Fibroblast of mammary gland (primary cell): ENCODE measurements at regions not wholly inside any gene's neighbourhood (a gene's known extent, or its start where the extent isn't known, plus 50 kb on each side); places are given as distances from the start of the nearest gene placed in this dataset.

Experiments
- DNase-seq: peaks from one replicate; pipeline ENCODE4 v3.0.0-alpha.2; 2010; ENCODE audit warnings: low read depth
- H3K4me3 ChIP-seq: 2 replicates; pipeline ENCODE4 v1.5.1; 2011; ENCODE audit warnings: low read depth, mild to moderate bottlenecking, low read length, moderate library complexity; ENCODE audit not compliant: control insufficient read depth
- TF ChIP-seq, protein P1 (sequence below): conservative IDR thresholded peaks from 2 replicates; pipeline ENCODE4 v1.5.1; 2011; ENCODE audit warnings: low read depth, low read length, inconsistent platforms; ENCODE audit not compliant: control insufficient read depth, insufficient read depth

DNA sequence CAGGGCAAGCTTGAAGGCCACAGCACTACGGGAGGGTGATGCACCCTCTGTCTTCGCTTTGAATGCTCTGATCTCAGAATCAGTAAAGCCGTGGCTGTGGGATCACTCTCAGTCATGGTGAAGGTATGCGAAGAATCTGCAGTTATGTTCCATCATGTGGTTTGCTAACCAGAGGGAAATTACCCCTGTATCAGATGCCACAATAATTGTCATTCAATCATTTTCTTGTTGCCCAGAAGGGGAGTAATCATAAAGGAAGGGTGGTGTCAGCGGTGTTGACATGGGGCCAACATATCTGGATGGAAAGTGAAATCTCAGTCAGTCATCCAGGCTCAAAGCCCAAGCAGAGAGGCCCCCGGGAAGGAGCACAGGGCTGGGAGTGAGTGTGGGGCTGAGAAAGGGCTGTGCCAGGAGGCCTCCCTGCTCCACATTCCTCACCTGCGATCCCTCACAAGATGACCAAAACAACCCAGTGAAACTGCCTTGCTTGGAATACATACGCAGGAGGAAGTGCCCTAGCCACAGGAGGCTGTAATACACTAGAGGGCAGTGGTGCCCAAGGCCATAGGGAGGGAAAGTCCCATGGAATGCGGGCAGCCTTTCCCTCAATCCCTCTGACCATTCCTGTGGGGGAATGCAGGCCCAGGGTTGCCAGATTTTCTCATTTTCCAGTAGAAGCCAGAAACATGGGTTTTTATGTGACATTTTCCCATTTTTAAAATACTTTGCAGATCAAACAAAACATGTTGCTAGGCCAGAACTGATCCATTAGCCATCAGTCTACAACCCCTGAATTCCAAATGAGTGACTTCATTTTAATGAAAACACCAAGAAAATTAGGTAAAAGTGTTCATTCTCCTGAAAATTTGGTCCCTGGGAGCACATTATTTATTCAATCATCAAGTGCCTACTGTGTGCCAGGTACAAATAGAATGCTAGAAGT lies 95.7 kb upstream of the VANGL1 start:
- TF ChIP-seq, protein P1, sequence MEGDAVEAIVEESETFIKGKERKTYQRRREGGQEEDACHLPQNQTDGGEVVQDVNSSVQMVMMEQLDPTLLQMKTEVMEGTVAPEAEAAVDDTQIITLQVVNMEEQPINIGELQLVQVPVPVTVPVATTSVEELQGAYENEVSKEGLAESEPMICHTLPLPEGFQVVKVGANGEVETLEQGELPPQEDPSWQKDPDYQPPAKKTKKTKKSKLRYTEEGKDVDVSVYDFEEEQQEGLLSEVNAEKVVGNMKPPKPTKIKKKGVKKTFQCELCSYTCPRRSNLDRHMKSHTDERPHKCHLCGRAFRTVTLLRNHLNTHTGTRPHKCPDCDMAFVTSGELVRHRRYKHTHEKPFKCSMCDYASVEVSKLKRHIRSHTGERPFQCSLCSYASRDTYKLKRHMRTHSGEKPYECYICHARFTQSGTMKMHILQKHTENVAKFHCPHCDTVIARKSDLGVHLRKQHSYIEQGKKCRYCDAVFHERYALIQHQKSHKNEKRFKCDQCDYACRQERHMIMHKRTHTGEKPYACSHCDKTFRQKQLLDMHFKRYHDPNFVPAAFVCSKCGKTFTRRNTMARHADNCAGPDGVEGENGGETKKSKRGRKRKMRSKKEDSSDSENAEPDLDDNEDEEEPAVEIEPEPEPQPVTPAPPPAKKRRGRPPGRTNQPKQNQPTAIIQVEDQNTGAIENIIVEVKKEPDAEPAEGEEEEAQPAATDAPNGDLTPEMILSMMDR: peak; percentile 71
- no peak overlapping the region for H3K4me3 ChIP-seq
- peak; percentile 91 for DNase-seq

DNA sequence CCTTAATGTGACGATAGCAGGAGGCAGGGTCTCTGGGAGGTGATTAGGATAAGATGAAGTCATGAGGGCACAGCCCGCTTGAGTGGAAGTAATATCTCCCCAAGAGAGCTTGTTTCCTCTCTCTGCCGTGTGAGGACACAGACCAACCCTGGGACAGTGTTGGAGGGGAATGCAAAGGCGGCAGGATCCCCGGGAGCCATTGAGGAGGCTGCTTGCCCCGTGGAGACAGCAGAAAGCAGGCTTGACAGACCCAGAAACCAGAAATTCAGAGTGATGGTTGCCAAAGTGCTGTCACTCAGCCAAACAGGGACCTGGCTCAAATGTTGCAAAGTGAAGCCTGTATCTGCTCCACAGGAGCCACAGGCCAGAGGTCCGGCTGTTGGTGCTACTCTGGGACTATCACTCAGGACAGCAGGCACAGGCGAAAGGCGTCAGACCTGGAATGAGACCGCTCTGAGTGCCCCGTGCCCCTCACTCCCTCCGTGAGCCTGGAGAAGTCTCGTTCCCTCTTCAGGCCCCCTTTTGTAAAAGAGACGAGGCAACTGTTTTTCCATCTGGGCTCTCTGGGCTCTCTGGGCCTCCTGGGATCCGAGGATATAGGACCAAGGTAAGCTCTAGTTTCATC lies 96.6 kb upstream of the VANGL1 start:
- no peak overlapping the region for H3K4me3 ChIP-seq
- no peak for DNase-seq
- TF ChIP-seq, protein P1: no peak

DNA sequence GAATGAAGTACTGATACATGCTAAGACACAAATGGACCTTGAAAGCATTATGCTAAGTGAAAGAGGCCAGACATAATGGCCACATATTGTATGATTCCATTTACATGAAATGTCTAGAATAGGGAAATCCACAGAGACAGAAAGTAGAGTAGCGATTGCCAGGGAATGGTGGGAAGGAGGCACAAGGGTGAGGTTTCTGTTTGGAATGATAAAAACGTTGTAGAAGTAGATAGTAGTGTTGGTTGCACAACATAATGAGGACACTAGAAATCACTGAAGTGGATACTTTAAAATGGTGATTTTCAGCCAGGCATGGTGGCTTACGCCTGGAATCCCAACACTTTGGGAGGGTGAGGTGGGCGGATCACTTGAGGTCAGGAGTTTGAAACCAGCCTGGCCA lies 97.6 kb upstream of the VANGL1 start:
- TF ChIP-seq, protein P1: no peak
- DNase-seq: peak; percentile 32
- no peak overlapping the region for H3K4me3 ChIP-seq

DNA sequence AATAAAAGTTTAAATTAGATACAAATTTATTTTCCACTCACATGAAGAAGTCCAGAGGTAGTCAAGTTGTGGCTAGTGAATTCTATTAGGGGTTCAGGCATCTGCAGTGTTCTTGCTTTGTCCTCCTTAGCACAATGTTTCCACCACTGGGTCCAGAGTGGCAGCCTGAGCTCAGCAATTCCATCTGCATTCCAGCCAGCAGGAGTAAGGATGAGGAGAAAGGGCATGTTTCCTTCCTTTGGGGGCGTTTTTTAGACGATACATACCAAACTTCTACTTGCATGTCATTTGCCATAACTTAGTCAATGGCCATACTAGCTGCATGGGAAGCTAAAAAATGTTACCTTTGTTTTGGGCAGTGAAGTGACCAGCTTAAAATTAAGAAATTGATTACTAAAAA lies 98.5 kb upstream of the VANGL1 start:
- H3K4me3 ChIP-seq: no peak overlapping the region
- TF ChIP-seq, protein P1: no peak
- DNase-seq: no peak

DNA sequence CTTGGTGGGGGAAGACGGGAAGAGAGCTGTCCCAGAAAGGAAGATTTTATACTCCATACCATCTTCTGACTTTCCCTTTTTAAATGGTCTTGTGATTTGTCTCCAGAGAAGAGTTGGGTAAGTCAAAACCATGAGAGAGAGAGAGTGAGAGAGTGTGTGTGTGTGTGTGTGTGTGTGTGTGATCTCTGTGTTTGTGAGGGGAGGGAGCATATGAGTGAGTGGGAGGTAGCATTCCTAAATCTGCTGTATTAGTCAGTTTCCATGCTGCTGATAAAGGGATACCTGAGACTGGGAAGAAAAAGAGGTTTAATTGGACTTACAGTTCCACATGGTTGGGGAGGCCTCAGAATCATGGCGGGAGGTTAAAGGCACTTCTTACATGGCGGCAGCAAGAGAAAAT lies 102.0 kb upstream of the VANGL1 start:
- TF ChIP-seq, protein P1: no peak
- DNase-seq: no peak
- no peak overlapping the region for H3K4me3 ChIP-seq

DNA sequence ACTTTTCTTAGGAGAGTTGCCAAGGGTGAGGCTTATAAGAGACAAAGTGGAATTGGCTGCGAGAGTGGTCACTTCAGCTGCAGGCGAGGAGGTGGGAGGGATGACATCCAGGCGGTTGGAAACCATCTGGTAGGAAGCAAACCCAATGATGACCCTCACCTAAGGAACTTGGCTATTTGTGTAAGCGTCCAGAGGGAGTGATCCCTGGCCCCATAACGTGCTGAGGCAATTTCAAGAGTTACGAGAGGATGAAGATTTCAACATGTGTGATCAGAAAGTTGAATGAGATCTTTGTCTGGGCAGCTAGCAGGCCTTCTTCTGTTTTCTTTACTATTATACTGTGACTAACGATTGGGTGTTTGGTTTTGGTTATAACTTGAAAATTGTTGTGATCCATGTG lies 102.7 kb upstream of the VANGL1 start:
- peak; percentile 73 for DNase-seq
- TF ChIP-seq, protein P1: no peak
- H3K4me3 ChIP-seq: no peak overlapping the region

DNA sequence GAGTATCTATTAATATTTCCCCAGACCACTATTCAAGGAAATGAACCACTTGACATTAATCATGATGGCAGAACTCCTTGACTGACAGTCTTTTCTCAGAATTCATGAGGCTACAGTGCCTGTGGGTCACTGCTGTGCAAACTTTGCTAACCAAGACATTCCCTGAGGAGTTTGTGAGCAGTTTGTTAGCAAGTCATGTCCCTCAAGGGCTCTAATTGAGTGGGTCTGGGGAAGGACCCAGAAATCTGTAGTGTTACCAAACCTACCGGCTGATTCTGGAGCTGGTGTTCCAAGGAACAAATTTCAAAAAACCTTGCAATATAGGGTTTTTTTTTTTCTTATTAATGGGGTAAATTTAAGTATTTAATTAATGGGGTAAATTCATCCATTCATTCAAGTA lies 103.2 kb upstream of the VANGL1 start:
- no peak overlapping the region for H3K4me3 ChIP-seq
- TF ChIP-seq, protein P1: no peak
- DNase-seq: no peak
